ENCODE measurements at regions not wholly inside any gene's neighbourhood (a gene's known extent, or its start where the extent isn't known, plus 50 kb on each side); places are given as distances from the start of the nearest gene placed in this dataset.

DNA sequence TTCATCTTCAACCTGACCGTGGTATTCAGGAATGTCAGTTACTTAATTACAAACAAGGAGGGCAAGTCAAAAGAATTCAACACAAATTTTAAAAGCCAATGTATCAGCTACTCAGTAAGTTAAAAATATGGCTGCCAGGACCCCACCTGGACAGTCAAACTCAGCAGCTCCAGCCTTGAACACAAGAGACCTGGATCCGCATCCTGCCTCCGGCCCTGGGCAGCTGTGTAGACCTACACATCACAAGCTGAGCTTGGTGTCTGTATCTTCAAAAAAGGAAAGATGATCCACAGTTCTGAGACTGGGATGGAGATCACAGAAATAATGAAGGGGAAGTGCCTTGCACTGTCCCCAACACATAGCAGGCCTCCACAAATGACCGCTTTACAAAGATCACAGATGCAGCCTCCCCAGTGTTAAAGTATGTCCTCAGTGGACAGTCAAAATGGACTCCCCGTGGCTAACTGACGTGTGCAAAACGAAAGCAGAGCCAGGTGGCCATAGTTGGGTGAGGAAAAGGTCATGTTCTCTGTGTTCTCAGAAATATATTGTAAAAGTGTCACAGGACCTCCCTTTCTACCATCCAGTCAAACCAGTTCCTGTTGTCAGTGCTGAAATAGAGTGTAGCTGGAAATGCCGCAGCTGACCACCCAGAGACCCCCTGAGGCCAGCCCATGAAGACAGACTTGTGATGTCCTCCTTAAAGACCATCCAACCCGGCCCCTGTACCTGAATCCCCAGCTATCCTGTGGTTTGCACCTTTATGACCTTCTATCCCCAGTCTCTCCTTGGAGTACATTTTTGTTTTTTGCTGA lies 168.5 kb upstream of the NSMCE3 start:
- ATAC-seq = no peak
- no peak for DNase-seq
- intact Hi-C loops (cut with micrococcal nuclease) = no loop called here

DNA sequence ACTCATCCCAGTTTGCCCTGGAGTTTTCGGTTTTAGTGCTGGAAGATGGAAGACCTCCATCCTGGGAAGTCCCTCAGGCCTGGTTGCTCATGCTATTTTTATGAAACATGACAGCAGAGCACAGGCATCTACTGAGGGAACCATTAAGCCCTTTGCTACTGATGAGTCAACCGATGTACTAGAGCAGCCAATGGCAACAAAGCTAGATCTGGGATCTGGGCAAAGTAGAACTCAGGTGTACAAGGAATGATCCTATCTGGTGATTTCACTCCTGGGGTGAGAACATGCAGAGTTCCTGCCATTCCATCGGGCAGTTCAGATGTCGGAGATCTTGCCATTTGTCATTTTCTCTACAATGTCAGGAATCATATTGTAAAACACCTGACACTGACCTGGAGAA lies 166.2 kb upstream of the NSMCE3 start:
- intact Hi-C loops (cut with micrococcal nuclease) = no loop called here
- no peak for ATAC-seq

DNA sequence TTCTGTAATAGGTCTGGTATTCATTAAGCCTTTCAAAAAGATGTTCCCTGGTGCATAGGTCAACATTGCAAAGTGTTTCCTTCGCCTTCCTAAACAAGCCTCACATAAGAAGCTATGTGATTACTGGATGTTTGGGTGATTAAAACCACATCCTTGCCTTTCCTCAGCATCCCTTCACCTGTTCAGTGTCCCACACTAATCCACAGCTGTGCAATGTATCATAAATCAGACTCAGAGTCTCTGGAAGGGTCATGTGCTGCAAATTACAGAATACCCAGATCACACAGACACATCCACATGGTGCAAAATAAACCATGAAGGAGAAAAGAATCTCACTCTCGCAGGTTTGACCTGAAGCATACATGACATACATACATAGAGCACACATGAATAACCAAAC lies 164.7 kb upstream of the NSMCE3 start:
- DNase-seq (no peak), ATAC-seq (no peak)
- intact Hi-C loops (cut with micrococcal nuclease) = no loop called here

More for the DNA sequence above, 166.2 kb upstream of the NSMCE3 start:
- no peak for DNase-seq

DNA sequence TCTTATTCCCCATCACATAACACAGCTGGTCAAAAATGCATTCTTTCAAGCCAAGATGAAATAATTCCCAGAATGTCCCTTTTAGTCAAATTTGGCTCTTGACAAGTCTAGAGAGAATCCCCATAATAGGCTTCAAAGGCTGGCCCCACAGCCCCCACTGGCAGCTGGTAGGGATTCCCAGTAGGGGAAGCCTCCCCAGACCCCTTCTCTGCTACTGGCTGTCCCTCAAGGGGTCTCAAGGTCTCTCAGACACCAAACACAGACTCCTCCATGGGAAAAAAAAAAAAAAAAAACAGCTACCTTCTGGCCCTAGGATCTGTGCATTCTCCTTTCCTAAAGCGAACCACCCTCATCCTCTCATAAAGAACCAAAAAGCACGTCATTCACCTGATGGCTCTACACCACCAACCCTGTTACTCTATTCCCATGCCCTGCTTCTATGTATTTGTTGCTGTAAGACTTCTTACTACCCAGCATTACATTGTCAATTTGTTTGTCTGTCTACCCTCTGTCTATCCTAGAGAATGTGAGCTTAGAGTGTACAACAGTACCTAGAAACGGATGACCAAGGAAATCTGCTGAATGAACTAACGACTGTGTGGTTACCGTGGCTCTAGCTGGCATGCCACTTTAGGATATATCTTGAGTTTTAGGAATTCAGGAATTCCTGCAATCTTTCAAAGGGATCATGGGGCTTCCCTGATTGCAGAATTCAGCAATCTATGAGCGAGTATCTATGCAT lies 164.1 kb upstream of the NSMCE3 start:
- DNase-seq (no peak), ATAC-seq (no peak)
- intact Hi-C loops (cut with micrococcal nuclease) = no loop called here

DNA sequence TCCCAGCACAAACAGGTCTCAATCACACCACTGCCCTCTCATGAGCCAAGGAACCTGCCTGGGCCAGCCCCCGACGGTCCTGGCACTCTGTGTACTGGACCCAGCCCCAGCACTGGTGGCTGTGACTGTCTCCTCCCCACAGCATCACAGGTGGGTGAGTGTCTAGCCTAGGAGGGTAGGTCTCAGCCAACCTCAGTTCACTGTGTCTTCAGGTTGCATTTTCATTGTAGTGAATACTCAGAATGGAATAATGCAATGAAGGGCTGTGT lies 163.4 kb upstream of the NSMCE3 start:
- ATAC-seq (no peak), DNase-seq (no peak)
- intact Hi-C loops (cut with micrococcal nuclease) = no loop called here

DNA sequence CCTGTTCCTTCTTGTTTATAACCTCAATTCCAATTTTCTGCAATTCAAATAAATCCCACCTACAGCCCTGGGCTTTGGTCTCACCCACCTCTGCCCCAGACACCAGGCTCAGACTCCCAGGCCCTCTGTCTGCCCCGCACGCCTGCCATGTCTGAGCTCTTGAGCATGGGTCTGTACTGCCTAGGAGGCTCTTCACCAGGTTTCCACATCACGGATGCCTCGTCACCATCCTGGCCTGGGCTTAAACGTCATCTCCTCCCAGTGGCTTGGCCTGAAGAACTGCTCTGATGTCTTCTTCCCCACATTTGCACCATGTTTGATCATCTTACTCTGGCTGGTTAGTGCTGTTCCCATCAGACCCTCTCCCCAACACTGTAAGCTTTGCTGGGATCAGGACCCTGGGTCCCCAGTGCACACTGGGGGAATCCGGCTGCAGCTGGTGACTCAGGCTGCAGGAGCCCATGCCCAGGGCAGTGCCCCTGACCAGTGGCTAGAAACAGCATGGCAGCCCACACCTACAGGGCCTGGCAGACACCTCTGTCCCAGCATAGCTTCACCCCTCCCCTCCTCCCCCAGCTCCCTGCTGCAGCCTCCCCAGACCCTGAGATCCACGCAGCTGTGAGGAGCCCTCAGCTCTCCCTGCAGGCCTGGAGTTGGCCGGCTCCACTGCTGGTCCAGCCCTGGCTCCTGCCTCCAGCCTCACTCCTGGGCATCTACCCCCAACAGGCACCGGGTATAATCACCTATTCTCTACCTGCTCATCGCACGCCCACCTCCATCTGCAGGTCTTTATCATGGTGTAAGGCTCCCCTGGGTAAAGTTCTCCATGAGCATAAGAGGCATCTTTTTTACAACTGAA lies 162.8 kb upstream of the NSMCE3 start:
- intact Hi-C loops (cut with micrococcal nuclease) = no loop called here
- DNase-seq = no peak
- ATAC-seq = no peak

DNA sequence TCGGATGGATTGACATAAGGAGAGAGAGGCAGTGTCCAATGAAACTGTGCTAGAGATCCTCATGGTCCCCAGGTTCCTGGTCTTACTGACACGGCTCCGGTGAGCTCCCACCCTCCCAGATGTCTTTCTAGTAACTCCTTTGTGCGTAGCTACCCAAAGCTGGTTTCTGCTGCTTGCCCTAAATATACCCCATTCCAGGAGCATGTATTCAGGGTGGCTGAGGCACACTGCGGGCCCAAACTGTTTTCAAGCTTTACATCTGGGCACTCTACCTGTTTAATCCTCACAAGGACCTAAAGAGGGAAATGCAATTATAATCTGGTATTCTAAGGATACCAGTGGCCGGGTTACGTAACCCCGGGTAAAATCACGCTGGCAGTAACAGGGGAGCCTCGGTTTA lies 161.2 kb upstream of the NSMCE3 start:
- ATAC-seq (no peak), DNase-seq (no peak)
- intact Hi-C loops (cut with micrococcal nuclease) = no loop called here

DNA sequence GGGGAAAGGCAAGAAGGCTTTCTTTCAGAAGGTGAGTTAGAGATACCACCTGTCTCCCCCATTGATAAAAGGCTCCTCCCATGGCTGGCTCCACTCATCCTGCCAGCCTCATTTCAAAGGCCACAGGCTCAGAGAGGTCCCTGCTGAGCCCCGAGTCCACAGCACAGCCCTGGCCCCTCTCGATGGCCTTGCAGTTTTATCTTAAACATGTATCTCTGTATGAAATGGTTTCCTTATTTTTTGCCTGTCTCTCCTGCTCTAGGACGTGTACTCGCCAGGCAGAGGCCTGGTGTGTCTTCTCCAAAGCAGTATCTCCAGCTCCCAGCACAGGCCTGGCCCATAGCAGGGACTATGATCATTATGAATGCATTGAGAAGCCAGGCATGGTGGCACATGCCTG lies 160.5 kb upstream of the NSMCE3 start:
- ATAC-seq (no peak), DNase-seq (no peak)
- intact Hi-C loops (cut with micrococcal nuclease) = no loop called here

DNA sequence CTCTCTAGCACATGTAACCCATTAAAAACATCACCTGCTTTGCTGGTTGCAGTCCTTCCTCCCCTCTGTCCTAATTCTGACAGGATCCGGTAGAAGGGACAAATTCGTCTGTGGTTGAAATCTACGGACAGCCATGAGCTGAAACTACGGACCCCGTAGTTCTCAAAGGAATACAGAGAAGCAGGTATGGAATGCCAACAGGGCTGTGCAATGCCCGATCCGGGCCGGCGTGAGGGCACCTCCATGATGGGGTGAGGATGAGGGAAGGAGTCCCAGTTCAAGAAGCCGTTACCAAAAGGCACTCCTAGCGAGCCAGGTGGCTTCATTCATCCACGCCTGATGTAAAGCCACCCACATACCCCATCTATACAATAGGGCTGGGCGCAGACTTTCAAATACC lies 160.0 kb upstream of the NSMCE3 start:
- DNase-seq = no peak
- intact Hi-C loops (cut with micrococcal nuclease) = no loop called here

DNA sequence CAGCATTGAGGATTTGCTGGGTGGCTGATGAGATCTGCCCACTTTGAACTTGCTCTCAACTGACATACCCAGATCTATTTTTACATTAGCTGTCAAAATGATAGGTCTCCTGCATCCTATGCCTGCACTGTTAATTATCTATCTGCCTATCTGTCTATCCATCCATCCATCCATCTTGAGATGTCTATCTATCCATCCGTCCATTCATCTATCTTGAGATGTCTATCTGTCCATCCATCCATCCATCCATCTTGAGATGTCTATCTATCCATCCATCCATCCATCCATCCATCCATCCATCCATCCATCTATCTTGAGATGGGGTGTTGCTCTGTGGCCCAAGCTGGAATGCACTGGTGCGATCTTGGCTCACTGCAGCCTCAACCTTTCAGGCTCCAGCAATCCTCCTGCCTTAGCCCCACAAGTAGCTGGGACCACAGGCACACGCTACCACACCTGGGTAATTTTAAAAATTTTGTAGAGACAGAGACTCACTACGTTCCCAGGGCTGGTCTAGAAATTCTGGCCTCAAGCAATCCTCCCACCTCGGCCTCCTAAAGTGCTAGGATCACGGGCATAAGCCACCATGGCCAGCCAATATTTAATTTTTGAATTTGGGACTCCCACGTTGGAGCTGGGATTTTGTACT lies 159.4 kb upstream of the NSMCE3 start:
- DNase-seq (no peak), ATAC-seq (no peak)
- intact Hi-C loops (cut with micrococcal nuclease) = no loop called here

More for the DNA sequence above, 160.0 kb upstream of the NSMCE3 start:
- no peak for ATAC-seq

DNA sequence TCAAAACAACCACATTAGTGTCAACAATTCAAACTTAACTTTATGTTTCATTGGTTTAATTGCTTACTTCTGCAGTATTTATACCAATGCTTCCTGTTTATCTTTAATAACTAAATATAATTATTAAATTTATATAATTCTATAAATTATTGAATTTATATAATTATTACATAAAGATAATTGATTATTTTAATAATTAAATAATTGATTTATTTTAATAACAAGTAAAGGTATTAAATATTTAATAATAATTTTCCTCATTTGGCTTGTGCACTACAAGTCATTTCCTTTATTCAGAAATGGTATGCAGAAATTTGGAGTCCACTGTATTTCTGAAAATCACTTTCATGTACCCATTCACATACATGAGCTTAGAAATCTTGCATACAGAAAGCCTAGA lies 156.2 kb upstream of the NSMCE3 start:
- no peak for DNase-seq
- no peak for ATAC-seq
- intact Hi-C loops (cut with micrococcal nuclease) = no loop called here

DNA sequence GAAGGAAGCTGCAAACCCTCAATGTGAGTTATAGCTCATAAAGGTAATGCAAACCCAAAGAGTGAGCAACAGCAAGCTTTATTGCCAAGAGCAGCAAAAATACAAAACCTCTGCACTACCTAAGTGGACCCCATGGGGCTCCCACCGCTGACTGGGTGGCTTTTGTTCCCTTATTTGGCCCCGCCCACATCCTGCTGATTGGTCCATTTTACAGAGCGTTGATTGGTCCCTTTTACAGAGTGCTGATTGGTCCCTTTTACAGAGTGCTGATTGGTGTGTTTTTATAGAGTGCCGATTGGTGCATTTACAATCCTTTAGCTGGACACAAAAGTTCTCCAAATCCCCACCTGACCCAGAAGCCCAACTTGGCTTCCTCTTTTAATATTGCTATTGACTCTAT lies 154.5 kb upstream of the NSMCE3 start:
- intact Hi-C loops (cut with micrococcal nuclease) = no loop called here
- ATAC-seq = no peak

DNA sequence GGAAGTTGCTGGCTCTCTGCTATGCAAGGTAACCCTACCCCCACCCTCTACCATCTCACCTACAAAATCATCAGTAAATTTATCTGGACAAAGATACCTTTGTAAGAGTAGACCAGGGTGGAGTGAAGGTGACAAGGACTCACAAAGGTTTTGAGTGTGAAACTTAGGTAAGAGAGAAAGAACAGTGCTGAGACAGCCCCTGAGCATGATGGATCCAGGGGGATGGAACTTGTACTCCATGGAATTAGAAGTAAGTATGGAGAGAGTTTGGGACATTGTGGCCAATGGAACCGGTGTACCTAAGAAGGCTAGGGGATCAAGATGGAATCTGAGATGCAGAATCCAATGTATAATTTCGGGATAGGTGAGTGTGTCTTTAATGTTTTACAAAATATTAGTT lies 153.0 kb upstream of the NSMCE3 start:
- intact Hi-C loops (cut with micrococcal nuclease) = no loop called here
- ATAC-seq (no peak), DNase-seq (no peak)

More for the DNA sequence above, 154.5 kb upstream of the NSMCE3 start:
- no peak for DNase-seq

DNA sequence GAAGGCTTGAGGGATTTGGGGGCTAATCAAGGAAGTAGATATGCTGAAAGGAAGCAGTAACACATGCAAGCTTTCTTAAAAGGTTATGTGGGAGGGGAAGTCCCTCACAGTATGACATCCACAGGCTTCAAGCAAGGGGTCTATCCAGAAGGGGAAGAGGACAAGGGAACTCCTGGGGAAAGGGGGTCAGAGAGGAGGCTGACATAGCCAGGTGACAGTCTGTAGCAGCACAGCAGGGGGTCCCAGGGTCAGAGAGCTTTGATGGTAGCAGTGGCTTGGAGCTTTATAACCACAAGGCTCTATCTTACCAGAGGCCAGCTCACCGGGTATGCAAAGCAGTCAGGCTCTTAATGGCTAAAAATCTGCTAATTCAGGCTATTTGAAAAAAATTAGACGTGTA lies 150.6 kb upstream of the NSMCE3 start:
- intact Hi-C loops (cut with micrococcal nuclease) = no loop called here
- no peak for DNase-seq
- ATAC-seq = no peak

DNA sequence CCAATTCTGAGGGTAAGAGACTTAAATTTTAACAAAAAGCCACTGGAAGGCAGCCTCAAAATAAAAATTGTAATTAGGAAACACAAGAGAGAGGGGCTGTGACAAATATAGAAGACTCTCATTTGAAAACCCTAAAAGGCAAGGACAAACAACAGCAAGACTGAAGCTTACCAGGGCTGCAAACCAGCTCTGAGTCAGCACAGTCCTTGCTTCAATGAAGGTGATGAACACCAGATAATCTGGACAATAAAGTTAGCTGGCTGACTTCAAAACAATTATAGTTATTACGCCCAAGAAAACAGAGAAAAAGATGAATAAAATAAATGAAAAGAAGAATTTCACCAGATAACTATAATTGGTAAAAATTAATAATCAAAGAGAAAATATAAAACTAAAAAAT lies 149.3 kb upstream of the NSMCE3 start:
- intact Hi-C loops (cut with micrococcal nuclease) = no loop called here
- DNase-seq = no peak
- no peak for ATAC-seq

DNA sequence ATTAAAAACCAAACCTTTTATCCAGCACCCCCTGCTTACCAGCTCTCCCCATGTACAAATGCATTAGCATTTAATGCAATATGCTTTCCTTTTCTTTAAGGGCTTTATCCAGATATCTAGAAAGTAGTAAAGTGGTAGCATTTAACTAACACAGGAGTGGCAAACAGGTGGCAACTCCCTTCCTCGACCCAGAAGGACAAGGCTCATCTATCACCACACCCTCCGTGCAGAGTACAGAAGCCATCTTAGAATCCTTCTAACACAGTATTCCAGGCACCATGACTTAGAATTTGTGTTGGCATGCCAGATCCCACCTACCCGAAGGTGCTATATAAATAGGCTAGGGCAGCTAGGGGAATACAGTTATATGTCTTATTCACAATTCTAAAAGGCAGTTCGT lies 148.6 kb upstream of the NSMCE3 start:
- DNase-seq = no peak
- intact Hi-C loops (cut with micrococcal nuclease) = no loop called here
- no peak for ATAC-seq

DNA sequence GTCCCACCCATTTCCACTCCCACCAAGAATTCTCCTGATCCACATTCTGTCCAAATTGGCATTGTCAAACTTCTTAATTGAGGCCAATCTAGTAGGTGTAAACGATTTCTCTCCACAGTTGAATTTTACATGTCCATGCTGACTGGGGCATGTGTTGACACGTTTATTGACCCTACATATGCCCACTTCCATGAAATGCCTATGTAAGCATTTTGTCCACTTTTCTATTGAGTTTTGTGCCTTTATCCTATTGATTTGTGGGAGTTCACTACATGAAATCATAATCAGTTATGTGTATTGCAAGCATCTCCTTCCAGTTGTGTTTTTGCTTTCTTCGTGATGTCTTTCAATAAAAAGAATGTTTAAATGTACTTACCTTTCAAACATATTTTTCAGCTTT lies 141.7 kb upstream of the NSMCE3 start:
- ATAC-seq = no peak
- intact Hi-C loops (cut with micrococcal nuclease) = no loop called here

DNA sequence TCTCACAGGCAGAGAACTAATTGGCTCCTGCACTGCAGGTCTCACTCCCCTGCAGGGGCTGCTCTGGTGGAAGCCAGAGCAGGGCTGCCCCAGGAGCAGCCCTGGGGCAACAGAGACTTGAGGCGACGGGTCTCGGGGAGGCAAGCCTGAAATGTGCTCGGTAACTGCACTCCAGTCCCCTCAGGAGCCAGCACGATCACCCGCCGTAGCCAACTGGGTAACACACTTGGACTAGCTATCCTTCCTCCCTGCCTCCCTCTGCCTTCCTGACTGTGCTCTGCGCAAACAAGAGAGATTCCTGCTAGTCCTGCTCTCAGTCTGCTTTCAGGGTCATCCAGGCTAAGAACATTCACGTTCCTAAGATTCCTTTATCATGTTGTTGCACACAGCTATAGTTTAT lies 140.7 kb upstream of the NSMCE3 start:
- intact Hi-C loops (cut with micrococcal nuclease) = no loop called here
- no peak for DNase-seq
- ATAC-seq = no peak

More for the DNA sequence above, 141.7 kb upstream of the NSMCE3 start:
- no peak for DNase-seq

DNA sequence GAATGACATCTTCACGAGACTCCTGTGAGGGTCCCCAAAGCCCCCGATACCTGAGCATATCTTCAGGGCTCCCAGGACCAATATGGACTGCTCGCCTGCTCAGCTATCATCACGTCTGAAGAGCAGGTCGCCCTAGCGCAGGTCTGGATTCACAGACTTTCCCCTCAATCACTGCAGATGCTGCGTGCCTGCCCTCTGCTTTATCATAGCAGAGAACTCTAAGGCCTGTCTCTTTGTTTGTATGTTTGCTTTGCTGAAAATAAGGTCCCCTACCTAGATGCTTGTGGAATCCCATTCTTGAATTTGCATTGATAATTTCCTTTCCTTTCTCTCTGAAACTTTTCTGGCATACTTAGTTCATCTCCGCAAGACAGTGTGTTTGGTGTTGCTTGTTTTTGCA lies 140.3 kb upstream of the NSMCE3 start:
- no peak for DNase-seq
- intact Hi-C loops (cut with micrococcal nuclease) = no loop called here
- no peak for ATAC-seq

DNA sequence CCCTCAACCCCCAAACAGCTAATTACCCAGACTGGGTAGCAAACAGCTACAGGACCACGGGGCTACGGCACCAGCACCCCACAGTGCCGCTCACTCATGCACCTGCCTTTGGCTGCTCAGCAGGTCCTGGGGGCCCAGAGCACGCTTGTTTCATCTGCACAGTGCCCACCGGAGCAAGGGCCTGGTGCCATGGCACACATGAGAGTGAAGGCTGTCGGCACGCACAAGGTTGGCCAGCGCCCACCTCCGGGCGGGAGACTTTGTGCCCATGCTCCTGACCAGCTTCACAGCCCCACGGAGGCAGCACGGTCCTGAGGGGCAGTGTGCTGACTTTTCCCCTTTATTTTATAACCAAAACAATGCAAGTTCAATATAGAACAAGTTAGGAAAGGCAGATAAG lies 135.9 kb upstream of the NSMCE3 start:
- ATAC-seq (no peak), DNase-seq (no peak)
- intact Hi-C loops (cut with micrococcal nuclease) = no loop called here

Measured in left ventricle myocardium superior (tissue), 1 donor.